Ascending aorta (tissue), 2 donors: ENCODE measurements at regions not wholly inside any gene's neighbourhood (a gene's known extent, or its start where the extent isn't known, plus 50 kb on each side); places are given as distances from the start of the nearest gene placed in this dataset.
"Not testable (repeated sequence)": the region's sequence is repeated elsewhere in the genome, so short reads cannot be mapped to it uniquely, and the experiment has no call there.

ENCODE experiments used
- DNase-seq, 2 donors: peaks; one replicate each; pipeline ENCODE4 v3.0.0-alpha.2; 2019; ENCODE audit warnings: low spot score in 2 of 2
- H3K27ac ChIP-seq, 2 donors: fragments of 200-600 bp; sonication (generic); one replicate each; pipeline ENCODE4 v1.5.1; 2016 to 2017; ENCODE audit warnings: mild to moderate bottlenecking in 1 of 2
- H3K27me3 ChIP-seq: fragments of 200-600 bp; sonication (generic); one replicate; pipeline ENCODE4 v1.5.1; 2017
- H3K36me3 ChIP-seq, 2 donors: fragments of 200-600 bp; sonication (generic); one replicate each; pipeline ENCODE4 v1.5.1; 2016
- H3K4me1 ChIP-seq, 2 donors: fragments of 200-600 bp; sonication (generic); one replicate each; pipeline ENCODE4 v1.5.1; 2016 to 2017; ENCODE audit warnings: mild to moderate bottlenecking in 1 of 2
- H3K4me3 ChIP-seq, 2 donors: fragments of 200-600 bp; sonication (generic); one replicate each; pipeline ENCODE4 v1.5.1; 2016 to 2017; ENCODE audit warnings: mild to moderate bottlenecking in 1 of 2
- H3K9me3 ChIP-seq, 2 donors: fragments of 200-600 bp; sonication (generic); one replicate each; pipeline ENCODE4 v1.5.1; 2016
- CTCF ChIP-seq, 3 experiments: fragments of 200-600 bp in 2 of 3; fragments of 450-650 bp in 1 of 3; sonication (generic) in 2 of 3; IDR thresholded peaks; one replicate each; pipeline ENCODE4 v1.5.1; 2016 to 2019; ENCODE audit warnings: antibody characterized with exemption in 3 of 3, mild to moderate bottlenecking in 1 of 3, moderate library complexity in 1 of 3
- intact Hi-C: fragments of 100-400 bp; cut with DNase I; formaldehyde crosslinking; loops from one replicate; pipeline ENCODE4 v1.15.1; 2023

DNA sequence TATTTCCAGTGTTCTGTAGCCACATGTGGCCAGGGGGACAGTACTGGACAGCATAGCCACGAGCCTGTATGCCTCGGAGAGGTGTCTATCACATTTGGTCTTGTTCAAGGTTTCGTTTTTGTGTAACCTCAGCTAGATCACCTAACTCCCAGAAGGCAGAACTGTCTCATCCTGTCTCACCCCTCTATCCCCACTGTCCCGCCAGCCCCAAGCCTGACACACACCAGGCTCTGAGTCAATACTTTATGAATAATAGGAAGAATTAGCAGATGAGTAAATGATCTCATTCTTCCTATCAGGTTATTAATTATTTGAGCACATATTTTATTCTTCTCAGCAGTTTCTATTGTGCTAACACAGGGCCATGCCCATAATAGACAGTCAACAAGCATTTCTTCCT lies 132.2 kb downstream of the NUFIP1 start:
- Histone ChIP-seq H3K4me3 (no peak overlapping the region), H3K27ac (no peak overlapping the region), H3K27me3 (no peaks in the 10 kb centered on the region), H3K4me1 (no peaks in the 10 kb centered on the region), H3K9me3 (no peaks in the 10 kb centered on the region), H3K36me3 (no peaks in the 10 kb centered on the region)
- TF ChIP-seq CTCF (IDR thresholded peaks at IDR 0.05), result no peak
- no peak for DNase-seq
- intact Hi-C loops, result no loop called here

DNA sequence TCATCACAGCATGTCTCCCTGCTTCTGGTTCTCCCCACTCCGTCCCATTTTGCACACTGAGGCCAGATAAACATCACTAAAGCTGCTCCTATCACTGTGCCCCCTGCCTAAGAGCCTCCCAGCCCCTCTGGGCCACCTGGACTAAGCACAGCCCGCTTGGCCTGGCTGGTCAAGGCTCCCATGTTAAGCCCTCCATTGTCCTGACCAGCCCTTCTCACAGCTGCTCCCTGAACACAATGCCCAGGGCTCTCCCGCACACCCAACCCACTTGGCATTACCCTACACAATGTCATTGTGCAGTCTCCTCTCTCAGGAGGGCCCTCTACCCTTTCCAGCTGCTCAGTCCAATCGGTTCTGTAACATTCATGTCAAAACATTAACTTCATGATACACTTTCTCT lies 133.4 kb downstream of the NUFIP1 start:
- no peak for TF ChIP-seq CTCF (IDR thresholded peaks at IDR 0.05)
- no peak overlapping the region for H3K27ac ChIP-seq
- no peaks in the 10 kb centered on the region for H3K27me3 ChIP-seq
- DNase-seq, result no peak
- no peaks in the 10 kb centered on the region for H3K9me3 ChIP-seq
- H3K36me3 ChIP-seq, result no peaks in the 10 kb centered on the region
- intact Hi-C loops, result no loop called here
- no peaks in the 10 kb centered on the region for H3K4me1 ChIP-seq
- no peak overlapping the region for H3K4me3 ChIP-seq

- no peak for TF ChIP-seq CTCF (IDR thresholded peaks at IDR 0.05)
- H3K4me1 ChIP-seq, result peaks cover 0 to 10% of the 10 kb centered on the region in 2 donors
- no peak for DNase-seq
- no peaks in the 10 kb centered on the region for H3K9me3 ChIP-seq
- H3K27me3 ChIP-seq, result no peaks in the 10 kb centered on the region
- no peak overlapping the region for H3K27ac ChIP-seq
- H3K36me3 ChIP-seq, result no peaks in the 10 kb centered on the region
- no peak overlapping the region for H3K4me3 ChIP-seq
- intact Hi-C loops, result no loop called here
Observed at GRCh38 chr13:44854313-44855060, 134.8 kb downstream of the NUFIP1 start.

DNA sequence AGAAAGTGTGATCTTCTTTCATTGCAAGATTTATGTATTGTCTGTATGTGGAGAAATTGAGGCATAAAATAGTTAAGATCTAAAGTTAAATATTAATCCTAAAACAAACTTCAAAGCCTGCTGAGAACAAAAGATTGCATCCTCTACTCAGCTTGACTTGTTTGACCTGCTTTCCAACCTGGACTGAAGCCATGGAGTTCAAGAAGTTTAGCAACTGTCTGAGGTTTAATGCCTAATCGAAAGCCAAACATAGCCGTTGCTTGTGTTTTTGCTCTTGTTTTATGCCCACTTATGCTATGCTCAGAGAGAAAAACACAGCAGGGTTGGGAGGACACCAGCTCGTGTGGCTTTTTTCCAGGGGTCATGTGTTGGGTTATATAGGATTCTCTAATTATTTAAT lies 135.6 kb downstream of the NUFIP1 start:
- H3K27ac ChIP-seq, result no peak overlapping the region
- peaks cover 3 to 14% of the 10 kb centered on the region in 2 donors for H3K4me1 ChIP-seq
- intact Hi-C loops, result no loop called here
- no peaks in the 10 kb centered on the region for H3K27me3 ChIP-seq
- DNase-seq, result no peak
- H3K36me3 ChIP-seq, result no peaks in the 10 kb centered on the region
- H3K4me3 ChIP-seq, result no peak overlapping the region
- H3K9me3 ChIP-seq, result no peaks in the 10 kb centered on the region
- TF ChIP-seq CTCF (IDR thresholded peaks at IDR 0.05), result no peak

DNA sequence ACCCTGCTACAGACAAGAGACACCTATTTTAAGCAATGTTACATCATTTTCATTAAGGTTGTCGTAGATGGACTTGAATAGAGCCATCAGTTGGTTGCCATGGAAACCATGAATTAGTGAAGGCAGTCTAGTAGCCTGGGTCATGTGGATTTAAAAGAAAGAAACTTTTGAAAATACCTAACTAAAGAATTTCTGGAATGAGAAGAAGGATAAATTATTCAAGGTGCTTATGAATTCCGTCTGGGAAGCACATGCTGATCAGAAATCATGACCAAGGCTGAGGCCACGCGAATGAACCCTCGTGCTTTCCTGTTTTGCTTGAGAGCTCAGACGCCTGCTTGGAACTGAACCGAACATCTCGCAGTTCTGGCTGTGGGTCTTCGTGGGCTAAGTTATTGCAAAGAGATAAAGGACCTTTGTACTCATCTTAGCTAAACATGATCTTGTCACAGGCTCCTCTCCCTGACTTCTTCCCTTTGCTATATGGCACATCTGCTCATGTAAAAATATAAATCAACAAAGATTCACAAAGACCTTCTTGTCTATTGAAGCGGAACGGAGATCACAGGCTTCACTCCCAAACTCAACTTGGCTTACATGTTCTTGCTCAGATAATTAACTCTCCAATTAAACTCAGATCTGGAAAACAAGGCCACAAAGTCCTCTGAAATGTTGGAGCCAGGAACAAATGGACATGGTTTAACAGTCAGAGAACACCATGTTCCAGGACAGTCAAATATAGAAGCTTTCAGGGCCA lies 140.2 kb downstream of the NUFIP1 start:
- Histone ChIP-seq H3K4me1 (peaks cover 3 to 14% of the 10 kb centered on the region in 2 donors), H3K4me3 (no peak overlapping the region), H3K36me3 (no peaks in the 10 kb centered on the region), H3K27ac (peak overlapping the region in 1 of 2 donors; percentile 28), H3K9me3 (no peaks in the 10 kb centered on the region), H3K27me3 (no peaks in the 10 kb centered on the region)
- DNase-seq, result no peak
- TF ChIP-seq CTCF (IDR thresholded peaks at IDR 0.05), result no peak
- intact Hi-C loops, result loop anchor here (10.0 kb wide), 1 partner anchor 274 kb away; the partner anchor contains the start of gene TSC22D1

- intact Hi-C loops, result loop anchor here (10.0 kb wide), 1 partner anchor 271 kb away; the partner anchor contains the start of gene TSC22D1
- H3K27me3 ChIP-seq, H3K27ac ChIP-seq, H3K9me3 ChIP-seq, H3K36me3 ChIP-seq, H3K4me3 ChIP-seq, DNase-seq: not testable (repeated sequence)
- H3K4me1 ChIP-seq, result peaks cover 3 to 24% of the 10 kb centered on the region in 2 donors
Observed at GRCh38 chr13:44845281-44846058, 143.8 kb downstream of the NUFIP1 start.
